NCI-H82 treated with DMSO at 0.1 percent for 48 hours (cell line): ENCODE measurements at regions not wholly inside any gene's neighbourhood (a gene's known extent, or its start where the extent isn't known, plus 50 kb on each side); places are given as distances from the start of the nearest gene placed in this dataset.

Source experiments
- DNase-seq: peaks from one replicate; lab custom pipeline; 2025; ENCODE audit not compliant: unreplicated experiment; lab: John Stamatoyannopoulos, UW

DNA sequence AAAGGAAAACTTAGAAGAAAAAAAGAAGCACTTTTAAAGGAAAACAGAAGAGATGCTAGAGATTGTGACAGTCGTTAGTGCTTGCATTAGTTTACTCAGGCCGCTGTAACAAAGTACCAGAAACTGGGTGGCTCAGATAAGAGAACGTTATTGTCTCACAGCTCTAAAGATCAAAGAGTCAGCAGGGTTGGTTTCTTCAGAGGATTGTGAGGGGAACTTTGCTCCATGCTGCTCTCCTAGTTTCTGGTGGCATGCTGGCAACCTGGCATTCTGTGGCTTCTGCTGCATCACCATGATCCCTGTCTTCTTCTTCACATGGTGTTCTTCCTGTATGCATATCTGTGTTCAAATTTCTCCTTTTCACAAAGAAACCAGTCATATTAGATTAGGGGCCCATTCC lies 119.4 kb upstream of the PLEKHA5 start:
- DNase-seq, result no peak

DNA sequence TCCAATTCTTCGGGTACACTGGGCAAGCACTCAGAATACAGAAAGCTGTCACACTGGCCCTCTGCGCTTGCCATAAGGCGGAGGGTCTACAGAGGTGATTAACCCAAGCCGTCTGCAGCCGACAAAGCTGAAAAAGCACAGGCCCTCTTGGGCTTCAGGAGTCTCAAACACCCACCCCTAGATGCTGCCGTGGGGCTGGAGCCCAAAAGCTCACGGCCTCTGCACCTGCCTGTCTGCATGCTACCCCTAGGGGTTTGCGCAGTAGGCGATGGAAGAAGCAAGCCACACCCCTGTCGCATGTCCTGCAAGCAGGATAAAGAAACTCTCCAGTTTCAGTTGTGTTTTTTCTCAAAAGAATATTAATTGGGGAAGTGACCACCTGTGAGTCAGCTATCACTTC lies 118.8 kb upstream of the PLEKHA5 start:
- no peak for DNase-seq

DNA sequence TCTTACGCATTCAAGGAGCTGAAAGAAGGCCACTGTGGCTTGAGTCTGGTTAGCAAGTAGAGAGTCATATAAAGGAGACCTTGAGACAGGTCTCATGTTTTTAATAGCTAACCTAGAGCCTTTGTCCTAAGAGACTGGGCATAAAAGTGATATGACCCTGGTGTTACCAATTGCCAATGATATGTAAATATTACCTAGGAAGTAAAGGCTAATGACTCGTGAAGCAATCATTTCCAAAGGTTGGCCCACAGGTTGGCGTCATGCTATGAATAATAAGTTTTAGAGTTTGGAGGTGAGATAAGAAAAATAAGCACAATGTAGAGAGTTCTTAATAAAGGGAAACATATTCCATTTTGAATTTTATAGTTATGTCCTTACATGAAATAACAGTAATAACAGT lies 116.6 kb upstream of the PLEKHA5 start:
- DNase-seq, result no peak

DNA sequence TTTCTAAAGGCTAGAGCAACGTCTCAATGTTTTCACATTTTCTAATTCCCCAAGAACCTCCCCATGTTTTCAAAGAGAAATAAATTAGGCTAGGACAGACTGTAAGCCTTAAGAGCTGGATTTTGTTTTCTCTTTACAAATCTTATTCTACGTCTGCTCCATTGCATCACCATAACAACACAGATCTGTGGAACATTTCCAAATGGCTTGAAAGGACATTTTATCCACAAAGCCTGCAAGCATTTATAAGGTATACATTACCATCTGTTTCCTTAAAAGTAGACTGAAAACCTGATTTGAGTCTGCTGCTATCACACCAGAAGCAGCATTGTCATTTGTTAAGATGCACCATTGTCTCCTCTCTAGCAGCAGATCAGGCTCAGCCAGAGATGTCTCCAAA lies 115.3 kb upstream of the PLEKHA5 start:
- no peak for DNase-seq

DNA sequence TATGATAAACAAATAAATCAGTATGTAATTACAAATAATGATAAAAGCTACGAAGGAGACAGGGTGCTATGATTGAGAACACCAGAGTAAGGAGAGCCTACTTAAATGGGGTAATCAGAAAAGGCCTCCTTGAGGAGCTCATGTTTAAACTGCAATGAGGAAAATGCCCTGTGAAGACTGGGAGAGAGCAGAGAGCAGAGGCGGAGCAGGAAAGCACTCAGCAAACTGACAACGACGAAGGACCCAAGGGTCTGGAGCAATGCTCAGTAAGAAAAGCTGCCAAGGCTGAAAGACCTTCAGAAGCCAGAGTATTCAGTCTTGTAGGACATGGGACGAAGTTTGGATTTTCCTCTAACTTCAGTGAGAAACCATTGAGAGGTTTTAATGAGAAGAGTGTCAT lies 114.2 kb upstream of the PLEKHA5 start:
- DNase-seq, result no peak

DNA sequence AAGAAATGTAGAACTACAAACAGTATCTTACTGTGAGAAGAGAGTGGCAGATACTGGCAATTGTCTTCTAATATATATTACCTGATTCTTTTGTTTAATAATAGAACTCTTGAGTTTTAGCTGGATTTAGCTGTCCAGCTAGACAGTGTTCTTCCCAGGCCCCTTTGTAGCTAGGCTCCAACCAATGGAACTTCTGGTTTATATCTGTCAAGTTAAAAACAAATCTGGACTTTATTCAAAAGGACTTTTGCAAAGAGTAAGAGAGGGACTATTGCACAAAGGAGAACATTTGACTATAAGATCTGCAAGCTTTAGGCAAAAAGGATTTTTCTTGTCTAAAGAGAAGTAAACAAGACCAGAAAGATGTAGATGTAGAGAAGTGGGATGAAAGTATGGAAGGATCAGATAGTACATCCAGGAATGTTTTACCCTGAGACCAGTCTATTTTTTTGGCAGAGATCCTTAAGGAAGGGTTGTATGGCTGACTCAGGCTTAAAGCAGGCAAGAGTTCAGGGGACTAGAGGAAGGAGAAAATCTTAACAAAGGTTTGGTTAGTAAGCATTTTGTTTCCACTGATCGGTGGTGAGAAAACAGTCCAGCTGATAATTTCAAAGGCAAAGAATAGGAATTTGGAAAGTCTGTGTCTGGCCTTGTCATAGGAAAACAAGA lies 111.1 kb upstream of the PLEKHA5 start:
- no peak for DNase-seq

DNA sequence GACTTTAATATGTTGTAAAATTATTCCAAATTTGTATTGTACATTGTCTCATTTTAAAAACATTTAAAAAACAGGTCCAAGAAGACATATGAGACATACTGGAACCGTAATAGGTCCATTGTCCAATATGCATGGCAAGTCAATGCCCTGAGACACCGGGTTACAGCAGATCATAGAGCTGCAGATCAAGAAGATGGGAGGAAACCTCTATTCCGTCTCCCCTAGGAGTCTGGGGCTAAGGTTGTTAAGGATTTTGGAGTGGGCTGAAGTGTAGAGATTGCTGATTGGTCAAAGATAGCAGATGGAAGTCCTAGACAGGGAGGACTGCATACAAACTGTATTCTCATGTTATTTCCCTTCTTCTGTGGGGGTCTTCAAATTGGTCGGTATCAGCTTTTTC lies 108.3 kb upstream of the PLEKHA5 start:
- no peak for DNase-seq

DNA sequence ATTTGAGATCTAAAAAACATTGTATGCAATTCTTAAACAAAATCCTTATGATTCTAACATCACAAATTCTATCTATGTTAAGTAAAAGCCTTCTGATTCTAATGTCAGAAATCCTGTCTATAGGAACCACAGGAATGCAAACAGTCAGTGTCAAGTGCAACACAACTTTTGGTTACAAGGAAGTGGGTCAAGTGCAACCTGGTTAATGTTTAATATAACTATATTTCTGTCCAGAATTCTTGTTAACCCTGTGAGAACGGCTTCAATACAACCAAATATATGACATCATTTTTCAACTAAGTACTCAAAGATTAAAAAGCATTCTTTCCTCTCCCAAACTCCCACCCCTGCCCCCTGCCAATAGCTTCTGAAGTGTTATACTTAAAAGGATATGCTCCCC lies 107.9 kb upstream of the PLEKHA5 start:
- DNase-seq, result no peak

DNA sequence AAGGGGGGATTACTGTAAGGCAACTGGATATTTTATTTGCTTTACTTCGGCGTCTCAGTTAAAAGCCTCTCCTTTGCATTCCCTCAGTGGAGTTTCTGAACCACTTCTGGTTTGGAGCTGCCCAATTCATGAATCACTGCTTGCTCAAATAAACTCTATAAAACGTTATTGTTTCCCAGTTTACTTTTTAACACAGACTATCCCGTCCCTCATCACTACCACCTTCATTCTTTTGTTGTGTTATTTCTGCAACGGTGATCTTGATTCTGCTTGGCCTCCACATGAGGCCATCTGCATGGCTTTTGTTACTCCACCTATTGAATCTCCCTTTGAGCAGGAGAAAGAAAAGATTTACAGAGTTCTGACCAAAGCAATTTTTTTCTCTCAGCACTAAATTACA lies 104.0 kb upstream of the PLEKHA5 start:
- no peak for DNase-seq

DNA sequence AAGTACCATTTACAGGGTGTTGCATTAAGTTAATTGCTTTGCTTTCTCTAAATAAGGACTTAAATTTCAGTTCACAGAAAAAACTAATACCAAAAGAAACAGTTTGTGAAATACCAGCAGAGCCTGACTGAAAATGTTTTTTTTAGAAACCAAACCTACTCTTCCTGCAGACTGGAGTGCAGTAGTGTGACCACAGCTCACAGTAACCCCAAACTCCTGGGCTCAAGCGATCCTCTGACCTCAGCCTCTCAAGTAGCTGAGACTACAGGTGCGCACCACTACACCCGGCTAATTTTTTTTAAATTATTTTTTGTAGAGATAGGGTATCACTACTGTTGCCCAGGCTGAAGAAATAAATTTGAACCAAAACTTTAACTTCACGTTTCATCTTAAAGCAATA lies 103.5 kb upstream of the PLEKHA5 start:
- DNase-seq, result no peak

DNA sequence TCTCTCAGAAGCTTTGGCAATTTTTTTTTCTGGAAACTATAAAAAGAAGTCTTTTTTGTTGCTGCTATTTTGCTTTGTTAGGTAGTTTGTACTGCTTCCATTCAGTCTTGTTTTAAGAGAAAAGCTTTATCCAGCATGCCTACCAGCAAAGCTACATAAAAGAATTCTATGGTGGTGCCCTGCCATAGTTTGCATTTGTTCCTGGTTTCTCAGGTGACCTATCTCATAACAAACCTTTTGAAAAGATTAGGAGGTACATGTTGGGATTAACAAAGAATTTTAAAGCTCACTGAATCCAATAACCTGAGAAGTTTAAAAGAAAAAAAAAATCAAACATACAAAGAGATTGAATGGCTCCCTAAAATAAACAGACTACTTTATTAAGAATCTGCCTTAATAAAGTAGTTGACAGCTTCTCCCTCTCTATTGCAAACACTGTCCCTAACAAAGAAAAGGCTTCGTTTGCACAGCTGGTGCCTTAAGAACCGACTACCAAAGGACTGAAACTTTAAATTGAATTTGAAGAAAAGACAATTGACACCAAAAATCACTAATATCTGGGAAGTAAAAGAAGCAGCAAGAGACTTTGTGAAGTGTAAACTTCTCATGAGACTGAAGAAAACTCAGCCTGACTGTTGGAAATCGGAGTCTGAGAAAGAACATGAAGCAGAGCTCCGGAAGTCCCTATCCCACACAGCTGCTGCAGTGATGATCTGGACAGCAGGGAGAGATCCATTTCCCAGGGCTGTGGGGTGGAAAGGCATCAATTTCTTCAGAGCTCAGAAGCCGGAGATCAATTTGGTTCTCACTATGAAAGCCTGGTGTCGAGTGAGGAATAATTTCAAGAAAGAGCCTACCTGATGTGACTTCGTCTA lies 102.7 kb upstream of the PLEKHA5 start:
- DNase-seq, result no peak

DNA sequence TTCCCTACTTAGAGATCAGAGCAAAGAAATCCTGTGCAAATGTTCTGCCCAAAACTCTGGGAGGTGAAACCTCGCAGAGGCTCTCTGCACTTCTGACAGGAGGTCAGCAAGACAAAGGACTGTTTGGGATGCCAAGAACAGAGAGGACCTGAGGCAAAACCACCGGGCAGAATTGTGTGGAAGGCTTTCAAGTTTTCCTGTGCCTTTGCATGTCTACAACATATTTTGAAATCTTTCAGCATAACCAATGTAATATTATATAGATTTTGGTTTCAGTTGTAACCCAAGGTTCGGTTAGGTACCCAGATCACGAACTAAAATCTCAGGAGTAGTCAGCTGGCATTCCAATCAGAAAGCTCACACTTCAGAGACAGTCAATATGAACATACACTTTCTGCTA lies 99.4 kb upstream of the PLEKHA5 start:
- DNase-seq, result no peak

DNA sequence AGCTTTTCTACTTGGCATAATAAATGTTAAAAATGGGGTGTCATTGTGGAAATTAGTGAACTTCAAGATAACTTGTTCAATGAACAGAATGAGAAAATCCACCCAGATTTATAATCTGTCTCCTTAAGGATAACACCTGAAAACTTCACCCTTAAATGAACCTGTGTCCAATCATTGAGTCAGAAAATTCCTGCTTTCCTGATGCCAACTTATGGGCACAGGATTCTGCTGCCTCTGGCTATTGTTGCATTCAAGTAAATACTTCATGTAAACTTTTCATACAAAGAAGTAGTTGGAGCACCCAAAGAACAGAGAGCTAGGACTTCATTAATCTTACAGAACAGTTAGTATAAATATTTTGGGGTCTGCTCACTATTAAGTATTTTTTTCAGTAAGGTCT lies 98.9 kb upstream of the PLEKHA5 start:
- no peak for DNase-seq

DNA sequence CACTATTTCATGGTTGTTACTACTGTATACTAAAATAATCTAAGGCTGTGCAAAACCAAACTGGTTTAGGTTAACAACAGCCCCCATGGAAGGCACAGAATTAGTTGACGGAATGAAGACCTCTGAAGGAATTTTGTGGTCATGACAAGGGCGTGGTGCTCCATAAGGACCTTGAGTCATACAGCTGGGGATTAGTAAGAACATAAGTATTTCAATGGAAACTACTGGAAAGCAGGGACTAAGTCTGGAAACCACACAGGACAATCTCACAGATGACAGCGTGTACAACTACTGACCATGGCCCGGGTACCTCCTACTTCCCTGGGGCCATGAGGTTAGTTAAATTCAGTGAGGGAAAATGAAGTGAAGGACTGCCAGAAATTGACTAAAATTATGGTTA lies 98.5 kb upstream of the PLEKHA5 start:
- DNase-seq, result no peak

DNA sequence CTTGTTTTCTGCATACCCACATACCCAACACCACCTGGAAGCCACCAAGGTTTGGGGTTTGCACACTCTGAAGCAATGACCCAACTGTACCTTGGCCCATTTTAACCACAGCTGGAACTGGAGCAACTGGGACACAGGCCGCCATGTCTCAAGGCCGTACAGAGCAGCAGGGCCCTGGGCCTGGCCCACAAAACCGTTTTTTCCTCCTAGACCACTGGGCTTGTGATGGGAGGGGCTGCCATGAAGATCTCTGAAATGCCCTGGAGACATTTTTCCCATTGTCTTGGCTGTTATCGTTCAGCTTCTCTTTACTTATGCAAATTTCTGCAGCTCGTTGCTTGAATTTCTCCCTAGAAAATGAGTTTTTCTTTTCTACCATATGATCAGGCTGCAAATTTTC lies 96.7 kb upstream of the PLEKHA5 start:
- DNase-seq, result no peak

DNA sequence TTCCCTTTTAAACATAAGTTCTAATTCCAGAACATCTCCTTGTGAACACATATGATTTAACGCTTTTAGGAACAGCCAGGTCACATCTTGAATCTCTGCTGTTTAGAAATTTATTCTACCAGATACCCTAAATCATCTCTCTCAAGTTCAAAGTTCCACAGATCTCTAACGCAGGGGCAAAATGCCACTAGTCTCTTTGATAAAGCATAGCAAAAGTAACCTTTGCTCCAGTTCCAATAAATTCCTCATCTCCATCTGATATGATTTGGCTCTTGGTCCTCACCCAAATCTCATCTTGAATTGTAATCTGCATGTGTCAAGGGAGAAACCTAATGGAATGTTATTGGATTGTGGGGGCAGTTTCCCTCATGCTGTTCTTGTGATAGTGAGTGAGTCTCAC lies 96.3 kb upstream of the PLEKHA5 start:
- no peak for DNase-seq

DNA sequence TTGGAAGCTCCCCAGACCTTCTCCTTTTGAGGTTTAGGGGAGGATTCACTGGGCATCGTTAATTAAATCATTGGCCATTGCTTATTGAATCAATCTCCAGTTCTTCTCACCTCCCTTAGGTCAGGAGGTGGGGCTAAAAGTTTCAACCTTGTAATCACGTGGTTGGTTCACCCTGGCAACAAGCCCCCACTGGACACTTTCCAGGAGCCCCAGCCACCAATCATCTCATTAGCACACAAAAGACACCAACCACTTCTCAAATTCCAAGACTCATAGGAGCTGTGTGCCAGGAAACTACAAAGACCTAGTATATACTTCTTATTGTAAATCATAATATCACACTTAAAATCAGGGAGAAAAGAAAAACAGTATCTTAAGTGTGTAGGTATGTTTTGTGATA lies 94.6 kb upstream of the PLEKHA5 start:
- DNase-seq, result no peak

DNA sequence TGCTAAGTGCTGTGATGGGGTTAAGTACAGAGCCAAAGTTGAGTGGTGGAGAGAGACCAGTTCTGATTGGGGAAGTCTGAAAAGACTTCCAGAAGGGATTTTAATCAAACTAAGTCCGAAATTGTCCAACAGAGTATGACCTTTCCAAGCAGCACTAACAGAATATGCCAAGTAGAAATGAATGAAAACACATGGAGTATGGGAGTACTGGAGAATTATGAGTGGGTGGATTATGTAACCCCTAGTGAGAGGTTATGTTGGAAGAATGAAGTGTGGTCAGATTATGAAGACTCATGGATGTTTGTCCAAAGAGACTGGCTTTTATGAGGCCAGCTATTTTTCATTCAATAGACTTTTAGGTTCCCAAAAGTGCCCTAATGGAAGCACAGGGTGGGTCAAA lies 94.0 kb upstream of the PLEKHA5 start:
- no peak for DNase-seq

DNA sequence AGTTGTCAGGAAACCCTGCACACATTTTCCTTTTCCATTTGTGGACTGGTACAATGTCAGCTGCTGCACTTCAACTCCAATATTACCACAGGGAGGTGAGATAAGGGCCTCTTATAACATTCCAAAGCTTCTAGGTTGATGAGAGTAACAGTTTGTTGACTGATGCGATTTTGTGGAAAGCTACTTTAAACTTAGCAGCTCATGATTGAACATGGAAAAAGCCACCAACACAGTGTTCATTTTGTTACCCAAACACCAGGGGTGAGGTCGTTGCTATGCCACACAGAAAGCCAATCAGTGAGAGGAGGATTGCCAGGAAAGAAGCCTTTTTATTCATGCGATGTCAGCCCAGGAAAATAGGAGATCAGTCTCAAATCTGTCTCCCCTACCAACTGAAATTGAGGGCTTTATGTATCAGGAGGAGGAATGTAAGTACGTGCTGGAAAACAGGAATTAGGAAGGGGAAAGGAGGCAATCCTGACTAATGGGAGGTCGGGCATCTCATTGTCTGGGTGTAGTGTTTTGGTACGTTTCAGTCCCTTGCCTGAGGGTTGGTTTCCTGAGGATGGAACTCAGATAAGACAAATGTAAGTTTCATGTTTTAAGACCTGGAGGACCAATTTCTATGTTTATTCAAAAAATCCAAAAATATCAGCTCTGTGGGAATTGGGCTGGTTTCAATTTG lies 92.7 kb upstream of the PLEKHA5 start:
- DNase-seq, result no peak

DNA sequence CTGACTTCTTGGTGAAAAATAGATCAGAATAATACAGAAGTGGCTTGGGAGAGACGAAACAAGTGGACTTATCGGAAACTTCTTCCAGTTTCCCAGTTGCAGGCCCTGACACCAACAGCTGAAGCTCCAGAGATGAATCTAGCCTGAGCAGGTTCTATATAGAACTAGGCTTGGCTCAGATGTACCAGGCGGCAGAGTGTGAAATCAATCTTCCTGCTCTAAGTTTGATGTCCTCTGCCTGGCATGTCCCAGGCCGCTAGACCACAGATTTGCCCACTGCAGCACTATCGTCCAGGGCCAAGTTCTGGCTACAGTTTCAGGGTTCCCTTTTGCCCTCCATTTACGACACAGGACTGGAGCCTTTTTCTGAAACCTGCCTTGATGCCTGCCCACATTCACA lies 91.3 kb upstream of the PLEKHA5 start:
- DNase-seq, result no peak

DNA sequence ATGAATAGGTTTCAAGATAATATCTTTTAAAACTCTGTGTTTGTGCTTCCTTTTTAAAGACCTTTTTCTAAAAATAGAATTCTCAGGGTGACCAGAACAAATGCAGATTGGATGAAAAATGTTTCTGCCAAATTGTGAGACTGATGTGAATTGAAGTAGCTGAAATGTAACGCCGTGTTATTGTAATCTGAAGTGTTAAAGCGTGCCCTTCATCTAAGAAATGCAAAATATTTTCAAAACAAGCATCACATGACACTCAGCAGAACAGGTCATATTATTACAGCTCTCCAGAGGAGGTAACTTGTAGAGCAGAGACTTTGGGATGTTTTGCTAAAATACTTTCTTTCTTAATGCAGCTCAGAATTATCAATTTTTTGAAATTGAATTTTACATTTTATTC lies 90.0 kb upstream of the PLEKHA5 start:
- DNase-seq, result no peak

DNA sequence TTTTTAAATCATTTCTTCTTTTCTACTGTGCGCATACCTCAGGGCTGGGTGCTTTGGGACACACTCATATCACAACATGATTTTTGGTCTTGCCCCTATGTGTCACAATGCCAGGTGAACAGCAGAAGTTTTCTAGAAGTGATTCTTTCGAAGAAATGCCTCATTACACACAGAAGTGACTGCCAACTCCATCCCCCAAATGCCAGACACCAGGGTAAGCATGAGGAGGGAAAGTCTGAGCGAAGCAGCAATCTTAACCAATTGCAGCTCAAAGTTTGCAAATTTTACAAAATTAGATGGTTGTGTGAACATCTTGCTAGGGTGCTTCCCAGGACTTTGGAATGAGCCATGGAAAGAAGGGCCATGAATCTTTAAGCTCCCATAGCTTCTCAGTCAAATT lies 87.3 kb upstream of the PLEKHA5 start:
- no peak for DNase-seq
